Nephron (organoid): ENCODE measurements at regions not wholly inside any gene's neighbourhood (a gene's known extent, or its start where the extent isn't known, plus 50 kb on each side); places are given as distances from the start of the nearest gene placed in this dataset.

ENCODE experiments used
- H3K27ac Mint-ChIP-seq, 3 experiments: 2 replicates each; pipeline ENCODE4 v1.8.0; 2020; ENCODE audit warnings: mixed read lengths in 3 of 3, mild to moderate bottlenecking in 2 of 3, moderate library complexity in 1 of 3
- H3K27me3 Mint-ChIP-seq: 2 replicates; pipeline ENCODE4 v1.8.0; 2021; ENCODE audit warnings: low read depth, mild to moderate bottlenecking, moderate library complexity, mixed read lengths
- H3K36me3 Mint-ChIP-seq: 2 replicates; pipeline ENCODE4 v1.8.0; 2020; ENCODE audit warnings: low read depth, mixed read lengths
- H3K4me1 Mint-ChIP-seq: 2 replicates; pipeline ENCODE4 v1.8.0; 2020; ENCODE audit warnings: mixed read lengths
- H3K4me3 Mint-ChIP-seq, 3 experiments: 2 replicates each; pipeline ENCODE4 v1.8.0; 2020; ENCODE audit warnings: mild to moderate bottlenecking in 3 of 3, mixed read lengths in 3 of 3, moderate library complexity in 2 of 3
- H3K9me3 Mint-ChIP-seq: 2 replicates; pipeline ENCODE4 v1.8.0; 2020; ENCODE audit warnings: mixed read lengths
- TF ChIP-seq, protein P1 (sequence below), 3 experiments: fragments of 200-600 bp; sonication (generic); IDR thresholded peaks; one replicate each; pipeline ENCODE4 v1.5.0; 2021; ENCODE audit warnings: antibody characterized with exemption in 3 of 3; ENCODE audit not compliant: unreplicated experiment in 3 of 3

GRCh38 chr1:70919706-70920323 is 127.8 kb downstream of the PTGER3 start:
- Mint-ChIP-seq H3K27me3 (no peaks in the 10 kb centered on the region), H3K9me3 (peaks cover 21% of the 10 kb centered on the region), H3K4me3 (no peak overlapping the region), H3K27ac (no peak overlapping the region), H3K36me3 (no peaks in the 10 kb centered on the region), H3K4me1 (no peaks in the 10 kb centered on the region)
- TF ChIP-seq, protein P1, sequence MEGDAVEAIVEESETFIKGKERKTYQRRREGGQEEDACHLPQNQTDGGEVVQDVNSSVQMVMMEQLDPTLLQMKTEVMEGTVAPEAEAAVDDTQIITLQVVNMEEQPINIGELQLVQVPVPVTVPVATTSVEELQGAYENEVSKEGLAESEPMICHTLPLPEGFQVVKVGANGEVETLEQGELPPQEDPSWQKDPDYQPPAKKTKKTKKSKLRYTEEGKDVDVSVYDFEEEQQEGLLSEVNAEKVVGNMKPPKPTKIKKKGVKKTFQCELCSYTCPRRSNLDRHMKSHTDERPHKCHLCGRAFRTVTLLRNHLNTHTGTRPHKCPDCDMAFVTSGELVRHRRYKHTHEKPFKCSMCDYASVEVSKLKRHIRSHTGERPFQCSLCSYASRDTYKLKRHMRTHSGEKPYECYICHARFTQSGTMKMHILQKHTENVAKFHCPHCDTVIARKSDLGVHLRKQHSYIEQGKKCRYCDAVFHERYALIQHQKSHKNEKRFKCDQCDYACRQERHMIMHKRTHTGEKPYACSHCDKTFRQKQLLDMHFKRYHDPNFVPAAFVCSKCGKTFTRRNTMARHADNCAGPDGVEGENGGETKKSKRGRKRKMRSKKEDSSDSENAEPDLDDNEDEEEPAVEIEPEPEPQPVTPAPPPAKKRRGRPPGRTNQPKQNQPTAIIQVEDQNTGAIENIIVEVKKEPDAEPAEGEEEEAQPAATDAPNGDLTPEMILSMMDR (IDR thresholded peaks at IDR 0.05; ENCODE audit: unreplicated experiment in 3 of 3): no peak
